Body of pancreas (tissue), 4 donors: ENCODE measurements at regions not wholly inside any gene's neighbourhood (a gene's known extent, or its start where the extent isn't known, plus 50 kb on each side); places are given as distances from the start of the nearest gene placed in this dataset.
A peak's percentile ranks its signal among the peaks of the same experiment; 100 is the strongest.

Experiments used
- ATAC-seq: fragments of 150-250 bp; one replicate; pipeline ENCODE4 v1.9.1; 2016
- DNase-seq, 4 donors: peaks; one replicate each; pipeline ENCODE4 v3.0.0-alpha.2; 2019
- H3K27ac ChIP-seq, 4 donors: fragments of 200-600 bp; sonication (generic); 1 replicate in 3 of 4; 2 replicates in 1 of 4; pipeline versions ENCODE4 v1.5.1 to v1.6.1; 2016 to 2019; ENCODE audit warnings: mild to moderate bottlenecking in 1 of 4, mixed read lengths in 1 of 4, moderate library complexity in 1 of 4
- H3K27me3 ChIP-seq, 2 donors: fragments of 200-600 bp; sonication (generic); one replicate each; pipeline ENCODE4 v1.6.0; 2016; ENCODE audit warnings: mild to moderate bottlenecking in 1 of 2
- H3K36me3 ChIP-seq, 2 donors: fragments of 200-600 bp; sonication (generic); replicated peaks in 1 of 2; 2 replicates each; pipeline ENCODE4 v1.5.1; 2016; ENCODE audit warnings: low read depth in 2 of 2; ENCODE audit not compliant: insufficient read depth in 1 of 2
- H3K4me1 ChIP-seq: fragments of 200-600 bp; sonication (generic); one replicate; pipeline ENCODE4 v1.6.0; 2016
- H3K4me3 ChIP-seq, 2 donors: fragments of 200-600 bp; sonication (generic); 1 replicate in 1 of 2; 2 replicates in 1 of 2; pipeline ENCODE4 v1.5.1; 2016 to 2019
- H3K9me3 ChIP-seq, 3 donors: fragments of 200-600 bp; sonication (generic); 1 replicate in 2 of 3; 2 replicates in 1 of 3; pipeline ENCODE4 v1.5.1; 2016
- POLR2A ChIP-seq, 3 donors: fragments of 450-650 bp; IDR thresholded peaks; one replicate each; pipeline ENCODE4 v1.6.1; 2016; ENCODE audit warnings: antibody characterized with exemption in 3 of 3, mild to moderate bottlenecking in 2 of 3
- WGBS, 2 donors: methylation state at CpG; one replicate each; pipeline ENCODE4 v1.1.5; 2017; 5-methylcytosine and 5-hydroxymethylcytosine counted together
- intact Hi-C: fragments of 100-400 bp; cut with DNase I; formaldehyde crosslinking; loops from one replicate; pipeline ENCODE4 v1.15.1; 2023
- TF ChIP-seq, protein P1 (sequence below), 7 experiments: fragments of 450-650 bp in 4 of 7; fragments of 200-600 bp in 3 of 7; sonication (generic) in 3 of 7; IDR thresholded peaks; one replicate each; pipeline ENCODE4 v1.5.1; 2016 to 2019; ENCODE audit warnings: antibody characterized with exemption in 7 of 7

DNA sequence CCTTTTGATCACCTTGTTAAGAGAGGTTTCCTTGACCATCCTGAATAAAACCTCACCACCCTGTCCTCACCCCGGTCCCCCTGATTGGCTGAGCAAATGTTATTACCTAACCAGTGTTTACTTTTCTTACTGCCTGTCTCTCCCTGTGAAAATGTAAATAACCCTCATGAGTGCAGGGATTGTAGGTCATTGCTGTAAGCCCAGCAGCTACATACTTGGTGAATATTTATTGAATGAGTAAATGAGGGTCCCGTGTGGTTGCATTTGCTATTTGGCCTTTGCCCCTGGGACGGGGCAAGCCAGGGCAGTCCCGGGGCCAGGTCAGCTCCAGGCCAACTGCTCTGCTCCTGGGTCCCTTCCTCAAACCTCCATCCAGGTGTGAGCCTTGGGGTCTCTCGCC lies 55.5 kb upstream of the CLCN4 start:
- TF ChIP-seq, protein P1, sequence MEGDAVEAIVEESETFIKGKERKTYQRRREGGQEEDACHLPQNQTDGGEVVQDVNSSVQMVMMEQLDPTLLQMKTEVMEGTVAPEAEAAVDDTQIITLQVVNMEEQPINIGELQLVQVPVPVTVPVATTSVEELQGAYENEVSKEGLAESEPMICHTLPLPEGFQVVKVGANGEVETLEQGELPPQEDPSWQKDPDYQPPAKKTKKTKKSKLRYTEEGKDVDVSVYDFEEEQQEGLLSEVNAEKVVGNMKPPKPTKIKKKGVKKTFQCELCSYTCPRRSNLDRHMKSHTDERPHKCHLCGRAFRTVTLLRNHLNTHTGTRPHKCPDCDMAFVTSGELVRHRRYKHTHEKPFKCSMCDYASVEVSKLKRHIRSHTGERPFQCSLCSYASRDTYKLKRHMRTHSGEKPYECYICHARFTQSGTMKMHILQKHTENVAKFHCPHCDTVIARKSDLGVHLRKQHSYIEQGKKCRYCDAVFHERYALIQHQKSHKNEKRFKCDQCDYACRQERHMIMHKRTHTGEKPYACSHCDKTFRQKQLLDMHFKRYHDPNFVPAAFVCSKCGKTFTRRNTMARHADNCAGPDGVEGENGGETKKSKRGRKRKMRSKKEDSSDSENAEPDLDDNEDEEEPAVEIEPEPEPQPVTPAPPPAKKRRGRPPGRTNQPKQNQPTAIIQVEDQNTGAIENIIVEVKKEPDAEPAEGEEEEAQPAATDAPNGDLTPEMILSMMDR (IDR thresholded peaks at IDR 0.05): no peak
- TF ChIP-seq POLR2A (IDR thresholded peaks at IDR 0.05): no peak
- ATAC-seq: peak; percentile 87
- DNase-seq: peak in 2 of 4 donors; percentile 34 to 40
- Histone ChIP-seq H3K4me1 (peaks cover 26% of the 10 kb centered on the region), H3K9me3 (no peaks in the 10 kb centered on the region), H3K4me3 (no peak overlapping the region), H3K27ac (peak overlapping the region in 3 of 4 donors; percentile 47 to 74 (median 63)), H3K36me3 (no peaks in the 10 kb centered on the region), H3K27me3 (no peaks in the 10 kb centered on the region)
- intact Hi-C loops: no loop called here
- WGBS, 2 donors: 33 to 39% methylated on average over 1 to 4 of the region's 5 CpGs

DNA sequence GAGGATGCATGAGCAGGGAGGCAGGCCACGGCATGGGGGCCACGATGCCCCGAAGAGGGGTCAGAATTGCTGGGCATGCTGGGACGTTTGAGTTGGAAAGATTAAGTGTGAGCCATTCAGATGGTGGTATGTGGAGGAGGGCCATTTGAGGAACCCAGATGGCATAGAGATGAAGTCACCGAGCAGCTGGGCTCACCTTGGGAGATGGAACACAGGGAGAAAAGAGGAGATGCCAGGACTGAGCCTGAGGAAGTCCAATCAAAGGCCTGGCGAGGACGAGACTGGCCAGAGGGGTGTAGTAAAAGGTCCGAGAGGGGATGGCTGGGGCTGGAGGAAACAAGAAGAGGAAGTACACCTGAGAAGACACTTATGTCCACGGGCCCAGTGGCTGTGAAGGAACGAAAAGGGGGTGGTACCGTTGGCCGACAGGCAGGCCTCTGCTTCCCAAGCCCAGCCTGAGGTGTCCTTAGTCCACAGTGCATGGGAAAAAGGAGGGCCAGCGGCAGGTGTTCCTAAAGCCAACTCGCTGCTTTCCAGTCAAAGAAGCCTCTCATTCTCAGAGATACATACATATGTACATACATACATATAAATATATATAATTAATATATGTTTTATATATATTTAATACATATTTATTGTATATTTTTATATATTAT lies 54.6 kb upstream of the CLCN4 start:
- no peaks in the 10 kb centered on the region for H3K27me3 ChIP-seq
- intact Hi-C loops: no loop called here
- TF ChIP-seq, protein P1 (IDR thresholded peaks at IDR 0.05): no peak
- no peak for TF ChIP-seq POLR2A (IDR thresholded peaks at IDR 0.05)
- H3K27ac ChIP-seq: peak overlapping the region in 3 of 4 donors; percentile 47 to 74 (median 63)
- WGBS, 2 donors: 50 to 58% methylated on average over 13 to 14 of the region's 14 CpGs
- H3K36me3 ChIP-seq: no peaks in the 10 kb centered on the region
- DNase-seq: peak; percentile 68 to 78 (median 74)
- ATAC-seq: peak; percentile 70
- H3K9me3 ChIP-seq: no peaks in the 10 kb centered on the region
- no peak overlapping the region for H3K4me3 ChIP-seq
- H3K4me1 ChIP-seq: peaks cover 26% of the 10 kb centered on the region

DNA sequence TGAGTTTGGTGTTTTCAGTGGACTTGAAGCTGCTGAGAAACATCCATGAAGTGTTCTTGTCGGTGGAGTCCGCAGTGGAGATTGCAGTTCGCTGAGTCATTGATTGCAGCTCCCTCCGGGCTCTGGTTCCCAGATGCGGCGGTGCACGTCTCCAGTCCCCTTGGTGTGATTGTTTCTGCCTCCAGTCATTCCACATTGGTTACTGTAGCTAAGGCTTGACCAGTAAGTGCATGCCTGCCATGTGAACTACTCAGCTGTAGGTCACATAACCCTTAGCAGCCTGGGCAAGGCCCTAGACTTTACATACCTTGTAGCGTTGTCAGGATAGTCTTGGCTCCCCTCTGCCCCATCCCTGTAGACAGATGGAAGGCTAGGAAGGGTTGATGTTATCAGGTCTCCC lies 53.8 kb upstream of the CLCN4 start:
- Histone ChIP-seq H3K27ac (peak overlapping the region in 3 of 4 donors; percentile 28 to 63 (median 50)), H3K4me1 (peaks cover 26% of the 10 kb centered on the region), H3K9me3 (no peaks in the 10 kb centered on the region), H3K36me3 (no peaks in the 10 kb centered on the region), H3K4me3 (no peak overlapping the region), H3K27me3 (no peaks in the 10 kb centered on the region)
- TF ChIP-seq, protein P1 (IDR thresholded peaks at IDR 0.05): no peak
- TF ChIP-seq POLR2A (IDR thresholded peaks at IDR 0.05): no peak
- intact Hi-C loops: no loop called here
- ATAC-seq (no peak), DNase-seq (peak in 2 of 4 donors; percentile 25 to 43)
- 86 to 100% methylated on average over 1 of the region's 8 CpGs for WGBS, 2 donors

DNA sequence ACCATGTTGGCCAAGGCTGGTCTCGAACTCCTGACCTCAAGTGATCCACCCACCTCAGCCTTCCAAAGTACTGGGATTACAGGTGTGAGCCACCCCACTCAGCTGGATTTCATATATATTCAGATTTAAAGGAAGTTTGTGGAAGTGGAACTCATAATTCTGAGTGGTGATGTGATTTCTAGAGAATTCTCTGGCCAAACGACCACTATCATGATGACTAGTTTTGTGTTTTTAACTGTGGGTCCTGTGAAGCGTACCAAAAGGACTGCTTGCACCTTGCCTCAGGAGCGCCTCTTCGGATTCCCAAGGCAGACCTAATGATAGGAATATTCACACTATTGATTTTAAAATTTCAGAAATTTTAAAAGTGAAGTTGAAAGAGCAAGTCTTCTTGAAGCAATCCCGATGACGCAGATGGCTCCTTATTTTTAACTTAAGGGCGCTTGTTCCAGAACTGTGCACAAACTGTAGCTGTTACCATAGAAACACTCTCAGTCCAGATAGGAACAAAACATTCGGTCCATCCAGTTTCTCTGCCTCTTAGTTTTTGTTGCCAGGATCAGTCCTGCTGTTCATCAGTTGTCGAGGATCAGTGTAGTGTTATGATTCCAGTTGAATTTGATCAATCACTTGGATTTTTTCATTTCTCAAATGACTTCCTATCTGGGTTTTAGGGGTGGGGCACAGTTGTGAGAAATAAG lies 51.7 kb upstream of the CLCN4 start:
- Histone ChIP-seq H3K36me3 (no peaks in the 10 kb centered on the region), H3K27me3 (no peaks in the 10 kb centered on the region), H3K4me1 (peaks cover 26% of the 10 kb centered on the region), H3K9me3 (no peaks in the 10 kb centered on the region), H3K27ac (no peak overlapping the region), H3K4me3 (no peak overlapping the region)
- WGBS, 2 donors: 79 to 89% methylated on average over 9 to 10 of the region's 10 CpGs
- DNase-seq: peak in 1 of 4 donors; percentile 23
- TF ChIP-seq POLR2A (IDR thresholded peaks at IDR 0.05): no peak
- TF ChIP-seq, protein P1 (IDR thresholded peaks at IDR 0.05): no peak
- no peak for ATAC-seq
- intact Hi-C loops: no loop called here
